ENCODE measurements at regions not wholly inside any gene's neighbourhood (a gene's known extent, or its start where the extent isn't known, plus 50 kb on each side); places are given as distances from the start of the nearest gene placed in this dataset.
"Not testable (repeated sequence)": the region's sequence is repeated elsewhere in the genome, so short reads cannot be mapped to it uniquely, and the experiment has no call there.

DNA sequence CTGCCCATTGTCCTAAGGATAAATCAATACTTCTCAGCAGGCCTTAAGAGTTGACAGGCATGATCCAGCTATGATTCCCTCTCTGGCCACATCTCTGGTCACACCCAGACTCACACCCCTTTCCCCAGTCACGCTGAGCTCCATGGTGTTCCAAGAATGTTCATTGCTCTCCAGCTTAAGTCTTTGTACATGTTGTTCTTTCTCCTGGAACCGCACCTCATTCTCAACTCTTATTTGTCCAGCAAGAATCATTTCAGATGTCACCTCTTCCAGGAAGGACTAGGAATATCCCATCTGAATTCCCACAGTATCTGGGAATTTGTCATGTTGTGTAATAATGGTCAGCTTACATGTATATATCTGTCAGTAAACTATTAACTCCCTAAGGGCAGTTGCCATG is 118.3 kb upstream of the GALNT15 start:
- no peak for DNase-seq

GRCh38 chr3:16058521-16058920 is 116.0 kb upstream of the GALNT15 start:
- no peak for DNase-seq

- no peak for DNase-seq
These were observed 115.4 kb upstream of the GALNT15 start for GRCh38 chr3:16059081-16059537.

DNA sequence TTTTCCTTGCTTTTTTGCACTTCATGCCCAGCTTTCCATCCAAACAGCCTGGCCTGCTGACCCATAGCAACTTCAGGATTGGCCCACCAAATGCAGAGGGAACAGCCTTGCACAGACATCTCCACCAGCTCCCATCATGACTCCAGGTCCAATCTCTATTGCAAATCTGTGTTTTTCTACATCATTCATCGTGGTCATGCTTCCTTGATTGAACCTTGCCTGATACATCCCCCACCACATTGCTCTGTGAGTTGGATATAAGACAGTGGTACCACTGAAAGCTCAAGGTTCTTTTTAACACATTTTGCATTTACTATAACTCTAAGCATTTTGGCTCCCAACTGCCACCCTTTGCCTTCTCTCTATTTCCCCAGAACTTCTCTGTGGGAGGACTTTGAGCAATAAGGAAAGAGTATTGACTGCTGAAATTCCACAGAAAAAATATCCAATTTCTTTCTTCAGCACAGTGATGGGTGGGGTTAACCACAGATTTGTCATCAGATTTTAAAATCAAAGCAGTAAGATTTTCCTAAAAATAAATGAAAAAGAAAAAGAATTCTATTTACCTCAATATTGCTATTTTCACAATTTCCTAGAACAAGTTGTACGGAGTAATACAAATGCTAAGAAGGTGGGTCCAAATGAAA is 114.6 kb upstream of the GALNT15 start:
- no peak for DNase-seq

GRCh38 chr3:16060358-16060852 is 114.1 kb upstream of the GALNT15 start:
- no peak for DNase-seq

DNA sequence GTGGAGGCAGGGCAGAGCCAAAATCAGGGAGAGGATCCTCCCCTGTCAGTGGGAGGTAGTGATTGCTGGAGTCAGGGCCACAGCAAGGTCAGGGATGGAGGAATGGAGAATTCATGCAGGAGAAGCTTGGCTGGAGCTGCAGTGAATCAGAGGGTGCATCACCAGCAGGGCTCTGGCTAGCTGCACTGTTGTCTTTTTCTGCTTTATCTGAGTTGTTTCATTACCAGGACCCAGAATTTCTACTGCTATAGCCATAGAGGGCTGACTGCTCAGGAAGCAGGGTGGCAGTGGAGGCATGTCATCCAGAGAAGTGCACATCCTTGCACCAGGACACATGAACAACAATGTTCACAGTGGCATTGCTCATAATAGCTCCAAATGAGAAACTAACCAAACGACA is 113.5 kb upstream of the GALNT15 start:
- no peak for DNase-seq

GRCh38 chr3:16061491-16061890 is 113.0 kb upstream of the GALNT15 start:
- no peak for DNase-seq

GRCh38 chr3:16063603-16064002 is 110.9 kb upstream of the GALNT15 start:
- DNase-seq: peak; percentile 44

- peak; percentile 82 for DNase-seq
These were observed 109.7 kb upstream of the GALNT15 start for GRCh38 chr3:16064642-16065414.

DNA sequence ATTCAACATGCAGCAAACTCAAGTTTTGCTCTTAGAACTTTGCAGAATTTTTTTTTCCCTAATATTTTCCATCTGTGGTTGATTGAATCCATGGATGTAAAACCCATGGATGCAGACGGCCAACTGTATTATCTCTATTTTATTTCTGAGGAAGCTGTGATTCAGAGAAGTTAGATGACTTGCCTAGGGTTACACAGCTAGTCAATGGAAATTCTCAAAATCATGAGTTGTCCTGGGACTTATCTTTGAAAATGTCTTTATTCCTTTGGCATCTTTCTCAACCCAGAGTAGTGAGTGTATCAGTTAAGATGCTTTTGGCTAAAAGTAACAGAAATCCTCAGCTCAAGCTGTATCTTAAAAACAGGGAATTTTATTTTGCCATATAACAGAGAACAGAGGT is 107.9 kb upstream of the GALNT15 start:
- DNase-seq: no peak

DNA sequence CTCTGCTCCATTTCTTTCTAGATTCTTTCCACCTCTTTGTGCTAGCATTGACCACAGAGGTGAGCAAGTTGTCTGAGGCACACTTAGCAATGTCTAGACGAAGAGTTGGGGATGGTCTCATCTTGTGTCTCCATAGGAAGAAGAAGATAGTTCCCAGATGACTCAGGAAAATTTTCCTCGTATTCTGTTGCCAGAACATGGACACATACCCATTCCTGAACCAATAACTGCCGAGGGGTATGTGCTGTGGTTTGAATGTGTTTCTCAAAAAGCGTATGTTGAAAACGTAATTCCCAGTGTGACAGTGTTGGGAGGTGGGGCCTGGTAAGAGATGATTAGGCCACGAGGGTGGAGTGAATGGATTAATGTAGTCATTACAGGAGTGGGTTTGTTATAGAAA is 107.5 kb upstream of the GALNT15 start:
- no peak for DNase-seq

GRCh38 chr3:16067837-16068471 is 106.5 kb upstream of the GALNT15 start:
- DNase-seq: no peak

GRCh38 chr3:16069149-16069922 is 105.1 kb upstream of the GALNT15 start:
- DNase-seq: no peak

DNA sequence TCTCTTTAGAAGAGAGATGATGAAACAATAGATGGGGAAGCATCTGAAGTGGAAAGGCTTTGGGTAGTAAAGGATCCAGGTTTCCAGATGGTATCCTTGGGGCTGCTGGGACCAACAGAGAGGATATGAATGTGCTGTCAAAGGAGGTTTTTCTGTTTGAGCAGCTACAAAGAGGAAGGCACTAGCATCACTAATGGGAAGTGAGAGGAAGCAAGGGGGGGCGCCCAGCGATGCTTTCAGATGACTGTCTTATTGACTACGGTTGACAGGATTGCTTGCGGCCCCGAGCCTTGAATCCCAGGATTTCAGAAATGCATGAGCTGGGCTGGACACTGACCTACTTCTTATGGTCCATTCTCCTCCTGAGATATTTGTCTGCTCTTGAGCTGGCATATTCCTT is 103.8 kb upstream of the GALNT15 start:
- no peak for DNase-seq

- no peak for DNase-seq
These were observed 103.3 kb upstream of the GALNT15 start for GRCh38 chr3:16071206-16071605.

DNA sequence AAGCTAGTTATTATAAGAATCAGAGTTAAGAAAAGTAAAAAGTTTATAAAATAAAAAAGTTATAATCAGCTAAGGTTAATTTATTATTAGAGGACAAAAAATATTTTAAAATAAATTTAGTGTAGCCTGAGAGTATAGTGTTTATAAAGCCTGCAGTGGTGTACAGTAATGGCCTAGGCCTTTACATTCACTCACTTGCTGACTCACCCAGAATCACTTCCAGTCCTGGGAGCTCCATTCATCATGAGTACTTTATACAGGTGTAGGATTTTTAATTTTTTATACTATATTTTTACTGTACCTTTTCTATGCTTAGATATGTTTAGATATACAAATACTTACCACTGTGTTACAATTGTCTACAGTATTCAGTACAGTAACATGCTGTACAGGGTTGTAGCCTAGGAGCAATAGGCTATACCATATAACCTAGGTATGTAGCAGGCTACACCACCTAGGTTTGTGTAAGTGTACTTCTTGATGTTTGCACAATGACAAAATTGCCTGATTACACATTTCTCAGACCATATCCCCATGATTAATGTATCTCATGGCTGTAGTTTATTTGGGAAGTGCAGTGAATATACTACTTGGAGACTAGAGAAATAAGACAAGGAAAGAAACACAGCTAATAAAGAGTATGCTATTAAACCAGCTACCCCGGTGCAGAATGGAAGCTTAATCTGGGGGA is 101.9 kb upstream of the GALNT15 start:
- no peak for DNase-seq

DNA sequence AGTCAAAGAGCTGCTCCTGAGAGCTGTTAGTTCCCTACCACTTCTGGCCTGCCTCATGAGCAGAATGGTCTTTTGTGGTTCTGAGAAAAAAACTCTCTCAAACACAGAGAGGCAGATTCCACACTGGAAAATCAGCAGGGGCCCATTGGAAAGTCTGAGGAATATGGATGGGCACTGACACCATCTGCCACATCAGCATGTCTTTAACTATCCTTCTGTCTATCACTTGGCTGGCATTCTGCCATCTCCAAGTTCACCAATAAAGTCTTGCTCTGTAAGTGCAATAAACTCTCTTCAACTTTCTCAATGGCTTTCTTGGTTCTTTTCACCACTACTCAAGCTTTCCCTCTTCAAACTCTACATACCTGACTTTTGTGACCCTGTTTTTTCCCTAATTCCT is 101.3 kb upstream of the GALNT15 start:
- DNase-seq: no peak

DNA sequence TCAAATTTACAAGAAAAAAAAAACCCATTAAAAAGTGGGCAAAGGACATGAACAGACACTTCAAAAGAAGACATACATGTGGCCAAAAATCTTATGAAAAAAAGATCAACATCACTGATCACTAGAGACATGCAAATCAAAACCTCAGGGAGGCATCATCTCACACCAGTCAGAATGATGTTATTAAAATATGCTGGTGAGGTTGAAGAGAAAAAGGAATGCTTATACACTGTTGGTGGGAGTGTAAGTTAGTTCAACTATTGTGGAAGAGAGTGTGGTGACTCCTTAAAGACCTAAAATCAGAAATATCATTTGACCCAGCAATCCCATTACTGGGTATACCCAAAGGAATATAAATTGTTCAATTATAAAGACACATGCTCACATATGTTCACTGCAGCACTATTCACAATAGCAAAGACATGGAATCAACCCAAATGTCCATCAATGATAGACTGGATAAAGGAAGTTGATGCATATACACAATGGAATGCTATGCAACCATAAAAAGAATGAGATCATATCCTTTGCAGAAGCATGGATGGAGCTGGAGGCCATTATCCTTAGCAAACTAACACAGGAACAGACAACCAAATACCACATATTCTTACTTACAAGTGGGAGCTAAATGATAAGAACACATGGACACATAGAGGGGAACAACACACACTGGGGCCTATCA is 100.3 kb upstream of the GALNT15 start:
- DNase-seq: not testable (repeated sequence)

DNA sequence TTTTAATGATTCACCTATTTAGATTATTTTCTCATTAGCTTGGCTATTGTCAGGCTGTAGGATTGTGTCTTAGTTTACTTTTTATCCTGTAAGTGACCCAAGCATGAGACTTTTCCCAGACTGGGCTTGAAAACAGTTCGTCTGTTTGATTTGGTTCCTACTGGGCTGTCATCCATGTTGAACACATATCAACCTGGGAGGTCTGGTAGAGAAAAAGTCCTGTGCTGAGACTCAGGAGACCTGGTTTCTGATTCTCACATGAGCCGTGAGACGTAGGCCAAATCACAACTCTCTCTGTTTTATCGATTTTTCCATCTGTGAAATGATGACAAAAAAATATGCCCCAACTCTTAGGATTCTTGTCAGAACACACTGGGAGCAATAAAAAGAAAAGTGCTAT is 98.8 kb upstream of the GALNT15 start:
- no peak for DNase-seq

DNA sequence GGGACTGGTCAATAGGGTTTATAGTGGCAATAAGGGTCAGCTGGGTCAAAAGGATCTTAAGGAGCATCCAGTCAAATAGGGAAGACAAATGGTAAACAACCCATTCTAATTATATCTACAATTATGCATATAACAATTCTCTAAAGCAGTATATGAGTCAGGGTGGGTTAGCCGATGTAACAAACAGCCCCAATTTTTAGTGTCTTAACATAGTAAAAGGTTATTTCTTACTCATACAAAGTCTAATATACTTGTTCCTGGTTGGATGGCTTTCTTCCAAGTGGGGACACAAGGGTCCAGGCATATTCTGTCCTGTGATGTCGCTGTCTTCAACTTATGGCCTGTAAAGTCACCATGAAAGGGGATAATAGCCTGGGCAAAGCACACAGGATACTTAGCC is 97.9 kb upstream of the GALNT15 start:
- no peak for DNase-seq

GRCh38 chr3:16077146-16077545 is 97.3 kb upstream of the GALNT15 start:
- DNase-seq: not testable (repeated sequence)

DNA sequence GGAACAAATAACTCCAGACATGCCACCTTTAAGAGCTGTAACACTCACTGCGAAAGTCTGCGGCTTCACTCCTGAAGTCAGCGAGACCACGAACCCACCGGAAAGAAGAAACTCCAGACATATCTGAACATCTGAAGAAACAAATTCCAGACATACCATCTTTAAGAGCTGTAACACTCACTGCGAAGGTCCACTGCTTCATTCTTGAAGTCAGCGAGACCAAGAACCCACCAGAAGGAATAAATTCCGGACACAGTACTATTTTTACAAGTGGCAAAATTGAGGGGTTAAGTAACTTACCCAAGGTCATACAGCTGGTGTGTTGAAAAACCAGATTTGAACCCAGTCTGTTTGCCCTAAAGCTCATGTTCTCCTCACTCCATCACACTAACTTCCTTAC is 96.8 kb upstream of the GALNT15 start:
- not testable (repeated sequence) for DNase-seq
